Sigmoid colon (tissue), 6 donors: ENCODE measurements at regions not wholly inside any gene's neighbourhood (a gene's known extent, or its start where the extent isn't known, plus 50 kb on each side); places are given as distances from the start of the nearest gene placed in this dataset.
A peak's percentile ranks its signal among the peaks of the same experiment; 100 is the strongest.

Experiments used
- DNase-seq: peaks from one replicate; pipeline ENCODE4 v3.0.0-alpha.2; 2019
- H3K27ac ChIP-seq, 4 donors: fragments of 200-600 bp; sonication (generic); one replicate each; pipeline ENCODE4 v1.5.1; 2016 to 2019; ENCODE audit warnings: mild to moderate bottlenecking in 1 of 4
- H3K27me3 ChIP-seq, 3 donors: fragments of 200-600 bp; sonication (generic); one replicate each; pipeline ENCODE4 v1.5.1; 2019; ENCODE audit warnings: mild to moderate bottlenecking in 1 of 3
- H3K36me3 ChIP-seq, 4 donors: fragments of 200-600 bp; sonication (generic); one replicate each; pipeline ENCODE4 v1.5.1; 2016 to 2019
- H3K4me1 ChIP-seq, 4 donors: fragments of 200-600 bp; sonication (generic); one replicate each; pipeline ENCODE4 v1.5.1; 2017 to 2019
- H3K4me3 ChIP-seq, 4 donors: fragments of 200-600 bp; sonication (generic); one replicate each; pipeline ENCODE4 v1.5.1; 2017 to 2019; ENCODE audit warnings: mild to moderate bottlenecking in 2 of 4, moderate library complexity in 1 of 4
- H3K9me3 ChIP-seq, 4 donors: fragments of 200-600 bp in 3 of 4; sonication (generic) in 3 of 4; one replicate each; pipeline versions ENCODE4 v1.5.1 to v1.6.1; 2013 to 2019
- EP300 ChIP-seq, 4 donors: sonication (generic); formaldehyde crosslinking; IDR thresholded peaks; one replicate each; pipeline ENCODE4 v1.6.1; 2017; ENCODE audit warnings: antibody characterized with exemption in 4 of 4
- POLR2A ChIP-seq, 2 donors: fragments of 450-650 bp; IDR thresholded peaks; one replicate each; pipeline ENCODE4 v1.6.1; 2016; ENCODE audit warnings: antibody characterized with exemption in 2 of 2, mild to moderate bottlenecking in 2 of 2, moderate library complexity in 2 of 2
- POLR2AphosphoS5 ChIP-seq, 4 donors: sonication (generic); formaldehyde crosslinking; IDR thresholded peaks; one replicate each; pipeline ENCODE4 v1.6.1; 2017; ENCODE audit warnings: antibody characterized with exemption in 4 of 4
- WGBS, 2 donors: extraction: QIAGEN DNeasy Blood & Tissue Kit; methylation state at CpG; one replicate each; pipeline ENCODE4 v1.1.7; 2013; 5-methylcytosine and 5-hydroxymethylcytosine counted together
- intact Hi-C: fragments of 100-400 bp; cut with DNase I; formaldehyde crosslinking; loops from one replicate; pipeline ENCODE4 v1.15.1; 2023
- TF ChIP-seq, protein P1 (sequence below), 4 experiments: fragments of 450-650 bp in 3 of 4; fragments of 200-600 bp in 1 of 4; IDR thresholded peaks; one replicate each; pipeline ENCODE4 v1.5.1; 2016 to 2019; ENCODE audit warnings: antibody characterized with exemption in 4 of 4, mild to moderate bottlenecking in 3 of 4, moderate library complexity in 2 of 4
- donor health status: healthy with polysubstance abuse.
- donor health status: healthy.

DNA sequence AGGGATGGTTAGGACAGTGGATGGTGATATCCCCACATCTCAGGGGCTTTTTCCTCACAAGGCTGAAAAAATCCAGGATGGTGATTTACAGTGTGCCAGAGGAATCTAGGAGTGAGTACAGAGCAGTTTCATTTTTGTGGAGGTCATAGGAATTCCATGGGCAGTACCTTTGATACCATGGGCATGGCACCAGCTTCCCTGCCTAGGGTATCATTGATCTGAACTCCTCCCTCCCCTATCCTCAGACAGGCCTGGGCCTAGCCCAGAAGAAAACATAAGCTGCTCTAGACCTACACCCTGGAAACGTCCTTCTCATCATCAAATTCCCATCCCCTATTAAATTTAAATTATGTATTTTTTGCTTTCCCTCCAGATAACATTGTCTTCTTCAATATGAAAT lies 136.3 kb upstream of the KLHL29 start:
- H3K27ac ChIP-seq, result no peak overlapping the region
- no peak for TF ChIP-seq EP300 (IDR thresholded peaks at IDR 0.05)
- TF ChIP-seq POLR2A (IDR thresholded peaks at IDR 0.05), result no peak
- TF ChIP-seq, protein P1, sequence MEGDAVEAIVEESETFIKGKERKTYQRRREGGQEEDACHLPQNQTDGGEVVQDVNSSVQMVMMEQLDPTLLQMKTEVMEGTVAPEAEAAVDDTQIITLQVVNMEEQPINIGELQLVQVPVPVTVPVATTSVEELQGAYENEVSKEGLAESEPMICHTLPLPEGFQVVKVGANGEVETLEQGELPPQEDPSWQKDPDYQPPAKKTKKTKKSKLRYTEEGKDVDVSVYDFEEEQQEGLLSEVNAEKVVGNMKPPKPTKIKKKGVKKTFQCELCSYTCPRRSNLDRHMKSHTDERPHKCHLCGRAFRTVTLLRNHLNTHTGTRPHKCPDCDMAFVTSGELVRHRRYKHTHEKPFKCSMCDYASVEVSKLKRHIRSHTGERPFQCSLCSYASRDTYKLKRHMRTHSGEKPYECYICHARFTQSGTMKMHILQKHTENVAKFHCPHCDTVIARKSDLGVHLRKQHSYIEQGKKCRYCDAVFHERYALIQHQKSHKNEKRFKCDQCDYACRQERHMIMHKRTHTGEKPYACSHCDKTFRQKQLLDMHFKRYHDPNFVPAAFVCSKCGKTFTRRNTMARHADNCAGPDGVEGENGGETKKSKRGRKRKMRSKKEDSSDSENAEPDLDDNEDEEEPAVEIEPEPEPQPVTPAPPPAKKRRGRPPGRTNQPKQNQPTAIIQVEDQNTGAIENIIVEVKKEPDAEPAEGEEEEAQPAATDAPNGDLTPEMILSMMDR (IDR thresholded peaks at IDR 0.05), result no peak
- TF ChIP-seq POLR2AphosphoS5 (IDR thresholded peaks at IDR 0.05), result no peak
- no peak overlapping the region for H3K4me3 ChIP-seq
- intact Hi-C loops, result no loop called here
- 59 to 69% methylated on average over 1 of the region's 1 CpG for WGBS, 2 donors
- H3K27me3 ChIP-seq, result no peaks in the 10 kb centered on the region
- H3K36me3 ChIP-seq, result no peaks in the 10 kb centered on the region
- no peak for DNase-seq
- H3K4me1 ChIP-seq, result peaks cover 0 to 5% (median 0%) of the 10 kb centered on the region in 4 donors
- no peaks in the 10 kb centered on the region for H3K9me3 ChIP-seq

DNA sequence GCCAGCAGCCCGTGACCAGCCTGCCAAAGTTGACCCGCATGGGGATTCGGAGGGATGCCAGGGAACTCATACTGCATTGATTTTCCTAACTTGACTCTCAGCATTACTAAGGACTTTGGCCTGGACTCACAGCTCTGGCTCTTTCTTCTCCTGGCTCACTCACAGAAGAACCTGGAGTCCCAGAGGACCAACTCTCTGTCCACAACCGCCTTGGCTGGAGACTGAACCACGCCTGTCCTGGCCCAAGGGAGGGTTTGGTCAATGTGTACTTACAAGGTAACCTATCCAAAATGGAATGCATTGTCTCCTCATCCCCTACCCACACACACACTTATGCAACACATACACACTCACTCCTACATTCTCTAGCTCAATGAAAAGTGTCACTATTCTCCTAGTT lies 135.6 kb upstream of the KLHL29 start:
- Histone ChIP-seq H3K4me3 (no peak overlapping the region), H3K27ac (no peak overlapping the region), H3K36me3 (no peaks in the 10 kb centered on the region), H3K9me3 (no peaks in the 10 kb centered on the region), H3K27me3 (no peaks in the 10 kb centered on the region), H3K4me1 (peaks cover 0 to 5% (median 0%) of the 10 kb centered on the region in 4 donors)
- DNase-seq, result peak; percentile 74
- TF ChIP-seq POLR2A (IDR thresholded peaks at IDR 0.05), result no peak
- WGBS, 2 donors, result 89 to 95% methylated on average over 5 of the region's 5 CpGs
- intact Hi-C loops, result no loop called here

DNA sequence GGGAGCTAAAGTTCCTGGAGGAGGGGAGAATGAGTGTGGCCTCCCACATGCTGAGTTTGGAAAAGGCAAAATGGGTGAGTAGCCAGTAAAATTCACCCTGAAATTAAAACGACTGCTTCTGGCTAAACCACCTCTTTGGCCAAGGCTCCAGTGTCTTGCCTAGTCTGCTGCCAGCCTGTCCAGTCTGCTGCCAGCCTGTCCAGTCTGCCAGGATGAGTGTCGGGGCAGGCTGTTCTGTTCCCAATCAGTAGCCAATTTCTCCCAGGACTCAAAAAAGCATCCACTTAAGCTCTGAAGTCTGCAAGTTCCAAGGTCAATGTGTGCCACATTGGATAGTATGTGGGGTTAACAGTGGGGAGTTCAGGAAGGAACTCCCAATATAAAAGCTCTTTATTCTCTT lies 134.6 kb upstream of the KLHL29 start:
- H3K36me3 ChIP-seq, result no peaks in the 10 kb centered on the region
- H3K27me3 ChIP-seq, result no peaks in the 10 kb centered on the region
- H3K27ac ChIP-seq, result no peak overlapping the region
- H3K9me3 ChIP-seq, result no peaks in the 10 kb centered on the region
- DNase-seq, result no peak
- 80 to 82% methylated on average over 2 of the region's 2 CpGs for WGBS, 2 donors
- TF ChIP-seq, protein P1 (IDR thresholded peaks at IDR 0.05), result no peak
- TF ChIP-seq POLR2AphosphoS5 (IDR thresholded peaks at IDR 0.05) (no peak), POLR2A (IDR thresholded peaks at IDR 0.05) (no peak), EP300 (IDR thresholded peaks at IDR 0.05) (no peak)
- peaks cover 0 to under 1% (median 0%) of the 10 kb centered on the region in 4 donors for H3K4me1 ChIP-seq
- intact Hi-C loops, result no loop called here
- H3K4me3 ChIP-seq, result no peak overlapping the region

- Histone ChIP-seq H3K27ac (no peak overlapping the region), H3K4me1 (no peaks in the 10 kb centered on the region), H3K36me3 (no peaks in the 10 kb centered on the region), H3K9me3 (no peaks in the 10 kb centered on the region), H3K27me3 (no peaks in the 10 kb centered on the region), H3K4me3 (no peak overlapping the region)
- TF ChIP-seq POLR2A (IDR thresholded peaks at IDR 0.05) (no peak), POLR2AphosphoS5 (IDR thresholded peaks at IDR 0.05) (no peak), EP300 (IDR thresholded peaks at IDR 0.05) (no peak)
- TF ChIP-seq, protein P1 (IDR thresholded peaks at IDR 0.05), result no peak
- 58 to 78% methylated on average over 2 of the region's 2 CpGs for WGBS, 2 donors
- intact Hi-C loops, result no loop called here
- no peak for DNase-seq
These were observed 128.3 kb upstream of the KLHL29 start for GRCh38 chr2:23256643-23257042.

DNA sequence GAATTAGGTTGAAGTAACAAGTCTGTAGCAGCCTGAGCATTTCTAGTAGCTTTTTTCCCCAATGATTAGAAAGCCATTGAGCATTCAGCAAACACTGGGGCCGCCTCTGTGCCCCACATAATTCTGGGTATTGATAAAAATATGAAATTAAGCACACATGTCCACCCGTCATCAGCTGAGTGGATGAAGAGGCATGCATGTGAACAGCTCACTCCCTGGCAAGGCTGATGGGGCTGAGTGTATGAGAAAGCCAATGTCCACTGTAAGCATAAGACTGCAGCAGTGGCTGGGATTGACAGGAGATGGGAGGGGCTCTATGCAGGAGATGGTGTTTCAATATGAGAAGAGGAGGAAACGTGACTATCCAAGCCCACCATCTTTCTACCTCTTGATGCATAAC lies 124.4 kb upstream of the KLHL29 start:
- intact Hi-C loops, result no loop called here
- no peak overlapping the region for H3K4me3 ChIP-seq
- H3K4me1 ChIP-seq, result no peaks in the 10 kb centered on the region
- WGBS, 2 donors, result 62 to 85% methylated on average over 3 of the region's 3 CpGs
- TF ChIP-seq POLR2AphosphoS5 (IDR thresholded peaks at IDR 0.05) (no peak), EP300 (IDR thresholded peaks at IDR 0.05) (no peak), POLR2A (IDR thresholded peaks at IDR 0.05) (no peak)
- TF ChIP-seq, protein P1 (IDR thresholded peaks at IDR 0.05), result no peak
- H3K27me3 ChIP-seq, result no peaks in the 10 kb centered on the region
- H3K36me3 ChIP-seq, result no peaks in the 10 kb centered on the region
- H3K27ac ChIP-seq, result no peak overlapping the region
- no peak for DNase-seq
- no peaks in the 10 kb centered on the region for H3K9me3 ChIP-seq
